ENCODE measurements at regions not wholly inside any gene's neighbourhood (a gene's known extent, or its start where the extent isn't known, plus 50 kb on each side); places are given as distances from the start of the nearest gene placed in this dataset.

- TF ChIP-seq, protein P1, sequence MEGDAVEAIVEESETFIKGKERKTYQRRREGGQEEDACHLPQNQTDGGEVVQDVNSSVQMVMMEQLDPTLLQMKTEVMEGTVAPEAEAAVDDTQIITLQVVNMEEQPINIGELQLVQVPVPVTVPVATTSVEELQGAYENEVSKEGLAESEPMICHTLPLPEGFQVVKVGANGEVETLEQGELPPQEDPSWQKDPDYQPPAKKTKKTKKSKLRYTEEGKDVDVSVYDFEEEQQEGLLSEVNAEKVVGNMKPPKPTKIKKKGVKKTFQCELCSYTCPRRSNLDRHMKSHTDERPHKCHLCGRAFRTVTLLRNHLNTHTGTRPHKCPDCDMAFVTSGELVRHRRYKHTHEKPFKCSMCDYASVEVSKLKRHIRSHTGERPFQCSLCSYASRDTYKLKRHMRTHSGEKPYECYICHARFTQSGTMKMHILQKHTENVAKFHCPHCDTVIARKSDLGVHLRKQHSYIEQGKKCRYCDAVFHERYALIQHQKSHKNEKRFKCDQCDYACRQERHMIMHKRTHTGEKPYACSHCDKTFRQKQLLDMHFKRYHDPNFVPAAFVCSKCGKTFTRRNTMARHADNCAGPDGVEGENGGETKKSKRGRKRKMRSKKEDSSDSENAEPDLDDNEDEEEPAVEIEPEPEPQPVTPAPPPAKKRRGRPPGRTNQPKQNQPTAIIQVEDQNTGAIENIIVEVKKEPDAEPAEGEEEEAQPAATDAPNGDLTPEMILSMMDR (conservative IDR thresholded peaks at IDR 0.05; ENCODE audit: low read depth): no peak
- ChIA-PET CTCF (no interaction called here), POLR2A (ENCODE audit: low non-redundant PET) (no interaction called here)
- H3K27ac ChIP-seq: no peak overlapping the region
- DNase-seq (ENCODE audit: low spot score): no peak
Measured at GRCh38 chr10:8919280-8919679, 864.8 kb downstream of the GATA3 start.

GRCh38 chr10:8921568-8921967, 867.1 kb downstream of the GATA3 start:
- POLR2A ChIA-PET (ENCODE audit: low non-redundant PET): no interaction called here
- no peak overlapping the region for H3K27ac ChIP-seq
- DNase-seq (ENCODE audit: low spot score): no peak
- TF ChIP-seq, protein P1 (conservative IDR thresholded peaks at IDR 0.05; ENCODE audit: low read depth): no peak
- CTCF ChIA-PET: no interaction called here

DNA sequence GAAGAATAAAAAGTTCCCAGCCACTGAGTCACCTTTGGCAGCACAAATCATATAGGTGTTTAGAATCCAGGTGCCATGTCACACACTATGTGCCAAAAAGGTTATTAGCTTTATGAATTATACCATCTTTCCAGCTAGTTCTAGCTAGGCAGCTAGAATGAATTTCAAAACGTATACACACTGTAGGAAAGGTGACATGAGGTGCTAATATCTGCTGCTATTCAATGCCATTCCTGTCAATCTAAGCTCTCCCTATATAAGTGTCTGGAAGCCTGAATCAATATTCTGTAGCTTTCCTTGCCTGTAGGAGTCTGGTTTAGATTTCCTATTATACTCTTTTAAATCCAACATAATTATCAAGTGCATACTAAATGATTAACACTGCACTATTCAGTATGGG, 868.6 kb downstream of the GATA3 start:
- DNase-seq (ENCODE audit: low spot score): no peak
- ChIA-PET CTCF (interaction anchor here (0.8 kb wide), 1 partner anchor 88 kb away, joined by 8 read pairs; no protein-coding TSS in a partner anchor), POLR2A (ENCODE audit: low non-redundant PET) (no interaction called here)
- TF ChIP-seq, protein P1 (conservative IDR thresholded peaks at IDR 0.05; ENCODE audit: low read depth): no peak
- no peak overlapping the region for H3K27ac ChIP-seq

DNA sequence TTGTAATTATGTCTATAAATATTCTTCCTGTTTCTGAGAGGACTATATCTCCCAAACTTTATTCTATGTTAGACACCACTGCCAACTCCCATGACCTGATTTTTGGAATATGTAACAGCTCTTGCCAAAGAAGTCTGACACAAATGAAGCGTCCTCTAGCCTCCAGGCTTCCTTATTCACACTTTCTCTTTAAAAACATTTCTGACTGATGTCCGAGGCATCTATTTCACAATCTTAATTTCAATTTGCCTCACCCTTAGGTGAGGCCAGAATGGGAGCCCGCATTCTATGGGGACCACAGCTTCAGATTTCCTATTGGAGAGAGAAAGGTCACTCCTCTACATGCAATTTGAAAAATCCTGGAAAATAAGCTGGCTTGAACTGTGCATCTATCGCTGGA, 873.2 kb downstream of the GATA3 start:
- CTCF ChIA-PET: no interaction called here
- TF ChIP-seq, protein P1 (conservative IDR thresholded peaks at IDR 0.05; ENCODE audit: low read depth): no peak
- POLR2A ChIA-PET (ENCODE audit: low non-redundant PET): no interaction called here
- DNase-seq (ENCODE audit: low spot score): peak; percentile 8
- H3K27ac ChIP-seq: no peak overlapping the region

DNA sequence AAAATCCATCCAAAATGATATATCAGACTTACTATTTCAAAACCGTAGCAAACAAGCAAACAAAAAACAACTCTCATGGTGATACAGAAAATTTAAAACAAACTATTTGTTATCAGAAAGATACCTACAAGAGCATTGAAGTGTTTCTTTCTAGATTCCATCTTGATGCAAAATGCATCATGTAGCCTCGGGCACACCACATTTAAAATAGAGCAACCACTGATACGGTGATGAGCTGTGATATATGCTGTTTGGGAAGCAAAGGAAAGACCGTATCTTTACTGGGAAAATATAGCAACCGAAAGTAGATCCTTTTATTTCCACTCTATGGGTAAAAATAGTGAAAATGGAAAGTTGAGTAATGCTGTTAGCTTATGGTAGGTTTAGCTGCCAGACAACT, 892.0 kb downstream of the GATA3 start:
- TF ChIP-seq, protein P1 (conservative IDR thresholded peaks at IDR 0.05; ENCODE audit: low read depth): no peak
- no peak overlapping the region for H3K27ac ChIP-seq
- no peak for DNase-seq (ENCODE audit: low spot score)
- ChIA-PET POLR2A (ENCODE audit: low non-redundant PET) (no interaction called here), CTCF (interaction anchor here (0.6 kb wide), 1 partner anchor 12 kb away, joined by 3 read pairs; no protein-coding TSS in a partner anchor)

- CTCF ChIA-PET: interaction anchor here (1.2 kb wide), 1 partner anchor 11 kb away, joined by 5 read pairs; no protein-coding TSS in a partner anchor
- no peak for DNase-seq (ENCODE audit: low spot score)
- POLR2A ChIA-PET (ENCODE audit: low non-redundant PET): no interaction called here
- no peak overlapping the region for H3K27ac ChIP-seq
- TF ChIP-seq, protein P1 (conservative IDR thresholded peaks at IDR 0.05; ENCODE audit: low read depth): no peak
Measured at GRCh38 chr10:8950978-8951377, 896.5 kb downstream of the GATA3 start.

Data from RWPE1 (cell line).